HK-2 (cell line): ENCODE measurements at regions not wholly inside any gene's neighbourhood (a gene's known extent, or its start where the extent isn't known, plus 50 kb on each side); places are given as distances from the start of the nearest gene placed in this dataset.

Experiments used
- DNase-seq: peaks from one replicate; pipeline ENCODE4 v3.0.0-alpha.2; 2018; ENCODE audit not compliant: unreplicated experiment

DNA sequence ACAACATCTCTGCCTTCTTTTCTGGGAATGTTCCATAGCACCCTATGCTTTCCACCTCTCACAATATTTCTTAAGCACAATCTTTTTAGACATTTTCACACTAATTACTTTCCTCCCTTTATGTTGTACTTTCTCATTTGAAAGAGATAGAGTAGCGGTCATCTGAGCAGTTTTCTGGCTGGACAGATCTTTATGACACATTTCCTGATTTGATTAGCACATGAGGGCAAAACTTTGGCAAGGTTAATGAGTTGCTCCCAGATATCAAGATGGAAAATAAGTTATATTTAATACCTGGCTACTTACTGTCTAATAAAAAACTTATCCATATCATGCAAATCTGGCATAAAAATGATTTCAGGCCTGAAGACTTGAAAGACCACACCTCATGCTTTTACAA, 723.9 kb downstream of the SOCS6 start:
- DNase-seq, result no peak

DNA sequence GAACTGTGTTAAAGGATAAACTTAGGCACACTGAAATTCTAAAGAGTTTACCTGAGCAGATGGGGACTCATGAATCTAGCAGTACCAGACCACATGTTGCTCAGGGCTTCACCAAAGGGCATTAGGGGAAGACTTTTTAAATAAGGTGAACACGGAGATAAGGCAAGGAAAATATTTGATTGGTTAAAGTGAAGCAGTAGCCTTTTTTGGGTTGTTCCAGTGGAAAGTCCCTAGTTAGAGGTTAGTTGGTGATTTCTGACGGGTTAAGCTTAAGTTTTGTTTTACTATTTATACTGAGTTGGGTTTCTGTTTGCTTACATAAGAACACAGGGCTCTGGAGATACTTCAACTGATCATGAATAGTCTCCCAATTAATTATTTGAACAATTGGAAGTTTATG, 722.5 kb downstream of the SOCS6 start:
- DNase-seq, result no peak

DNA sequence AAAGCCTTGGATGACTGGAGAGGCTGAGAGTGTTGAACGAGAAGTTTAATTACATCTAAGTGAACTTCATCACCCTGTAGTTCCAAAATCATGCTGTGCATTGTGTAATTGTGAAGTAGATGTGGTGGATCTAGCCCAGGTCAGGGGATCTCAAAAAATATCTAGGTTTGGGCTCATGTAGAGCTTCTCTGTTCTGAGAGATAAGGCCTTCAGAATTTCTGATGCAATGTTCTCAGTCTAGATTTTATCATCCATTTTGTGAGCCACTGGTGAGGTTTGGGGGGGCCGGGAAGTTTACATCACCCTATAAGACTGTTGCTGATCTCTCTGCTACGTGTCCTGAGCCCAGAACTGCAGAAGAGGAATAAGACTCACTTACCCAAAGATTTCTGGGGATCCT, 719.4 kb downstream of the SOCS6 start:
- no peak for DNase-seq

DNA sequence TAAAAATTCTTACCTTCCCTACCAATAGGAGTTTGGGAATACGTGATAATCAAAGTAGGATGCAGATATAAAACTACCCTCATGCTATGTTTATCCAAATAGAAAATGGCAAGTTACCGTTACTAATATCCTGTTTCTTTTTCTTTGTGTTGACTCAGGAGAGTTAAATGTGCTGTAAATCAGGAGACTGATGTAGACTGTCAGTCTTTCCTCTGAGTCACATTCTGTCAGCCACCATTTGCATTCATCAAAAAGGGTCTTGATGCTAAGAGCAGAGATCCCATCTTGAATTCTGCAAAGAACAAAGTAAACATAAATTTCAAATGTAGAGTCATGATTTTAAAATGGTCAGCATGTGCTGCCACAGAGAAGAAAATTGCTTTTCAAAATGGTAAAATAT, 712.8 kb downstream of the SOCS6 start:
- DNase-seq, result no peak

DNA sequence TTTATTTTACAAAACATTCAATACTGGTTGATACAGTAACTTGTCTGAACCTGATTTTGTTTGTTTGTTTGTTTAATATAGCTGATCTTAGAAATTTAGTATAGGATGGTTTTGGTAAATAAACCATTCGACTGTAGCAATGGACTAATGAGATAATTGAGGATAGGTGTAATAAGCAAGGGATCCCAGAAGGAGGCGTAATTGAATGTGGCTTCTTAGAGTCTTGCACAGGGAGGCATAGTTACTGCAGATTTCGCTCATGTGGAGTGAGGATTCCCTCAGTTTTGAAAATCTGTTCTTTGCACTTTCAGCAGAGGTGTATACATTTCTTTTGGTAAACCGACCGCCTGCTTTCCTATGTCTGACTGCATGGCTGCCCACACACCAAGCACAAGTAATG, 709.6 kb downstream of the SOCS6 start:
- no peak for DNase-seq

DNA sequence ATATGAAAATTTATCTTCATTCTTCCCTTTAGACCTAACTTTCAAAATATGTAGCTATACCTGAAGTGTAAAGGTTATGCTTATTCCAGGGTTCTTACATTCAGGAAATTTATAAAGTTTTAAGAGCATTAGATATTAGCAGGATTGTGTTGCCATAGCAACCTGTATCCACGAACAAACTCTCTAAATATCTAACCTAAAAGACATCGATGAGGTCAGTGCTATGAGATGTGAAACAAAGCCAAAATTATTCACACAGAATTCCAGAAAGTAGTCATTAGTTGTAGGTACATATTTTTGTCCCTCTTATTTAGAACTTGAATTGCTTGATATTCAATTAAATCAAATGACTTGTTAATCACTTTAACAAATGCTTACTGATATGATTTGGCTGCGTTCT, 705.3 kb downstream of the SOCS6 start:
- no peak for DNase-seq

DNA sequence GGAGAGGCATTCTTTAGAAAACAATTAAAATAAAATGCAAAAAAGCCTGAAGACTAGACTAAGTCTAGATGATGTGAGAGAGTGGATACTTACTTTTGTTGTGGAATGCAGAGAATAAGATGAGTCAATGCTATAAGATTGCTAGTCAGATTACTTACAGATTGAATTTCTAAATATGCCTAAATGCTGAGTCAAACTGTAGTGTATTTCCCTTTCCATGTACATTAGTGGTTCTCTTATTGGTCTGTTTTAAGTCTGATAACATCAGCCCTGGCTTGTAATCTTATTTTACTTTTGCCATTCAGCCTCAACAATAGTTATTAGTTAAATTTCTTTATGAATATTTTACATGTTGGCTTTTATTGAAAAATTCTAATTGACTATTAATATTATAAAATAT, 702.7 kb downstream of the SOCS6 start:
- DNase-seq, result no peak

DNA sequence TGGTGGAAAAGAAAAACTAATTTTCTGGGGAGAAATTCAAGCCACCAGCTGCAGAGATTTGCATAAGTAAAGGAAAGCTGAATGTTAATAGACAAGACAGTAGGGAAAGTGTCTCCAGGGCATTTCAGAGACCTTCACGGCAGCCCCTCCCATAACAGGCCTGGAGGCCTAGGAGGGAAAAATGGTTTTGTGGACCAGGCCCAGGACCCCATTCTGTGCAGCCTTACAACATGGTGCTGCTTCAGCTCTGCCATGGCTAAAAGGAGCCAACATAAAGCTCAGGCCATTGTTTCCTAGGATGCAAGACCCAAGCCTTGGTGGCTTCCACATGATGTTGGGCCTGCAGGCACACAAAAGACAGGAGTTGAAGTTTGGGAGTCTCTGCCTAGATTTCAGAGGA, 697.1 kb downstream of the SOCS6 start:
- DNase-seq, result no peak

DNA sequence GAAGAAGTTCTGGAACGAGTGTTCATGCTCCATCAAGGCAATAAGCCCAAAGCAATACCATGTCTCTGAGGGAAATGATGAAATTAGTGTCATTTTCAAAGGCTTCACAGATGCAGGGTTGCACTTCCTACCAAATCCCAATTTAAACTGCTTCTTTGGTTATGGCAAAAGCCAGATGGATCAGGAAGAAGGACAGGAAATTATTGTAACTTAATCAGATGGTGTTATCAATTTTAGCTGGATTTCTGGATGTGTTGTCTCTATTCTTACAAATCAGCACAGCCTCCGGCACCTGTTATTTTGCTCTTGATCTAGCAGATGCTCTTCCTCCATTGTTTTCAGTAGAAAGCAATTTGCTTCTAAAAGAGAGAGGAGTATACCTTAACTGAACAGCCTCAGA, 693.4 kb downstream of the SOCS6 start:
- DNase-seq, result no peak

DNA sequence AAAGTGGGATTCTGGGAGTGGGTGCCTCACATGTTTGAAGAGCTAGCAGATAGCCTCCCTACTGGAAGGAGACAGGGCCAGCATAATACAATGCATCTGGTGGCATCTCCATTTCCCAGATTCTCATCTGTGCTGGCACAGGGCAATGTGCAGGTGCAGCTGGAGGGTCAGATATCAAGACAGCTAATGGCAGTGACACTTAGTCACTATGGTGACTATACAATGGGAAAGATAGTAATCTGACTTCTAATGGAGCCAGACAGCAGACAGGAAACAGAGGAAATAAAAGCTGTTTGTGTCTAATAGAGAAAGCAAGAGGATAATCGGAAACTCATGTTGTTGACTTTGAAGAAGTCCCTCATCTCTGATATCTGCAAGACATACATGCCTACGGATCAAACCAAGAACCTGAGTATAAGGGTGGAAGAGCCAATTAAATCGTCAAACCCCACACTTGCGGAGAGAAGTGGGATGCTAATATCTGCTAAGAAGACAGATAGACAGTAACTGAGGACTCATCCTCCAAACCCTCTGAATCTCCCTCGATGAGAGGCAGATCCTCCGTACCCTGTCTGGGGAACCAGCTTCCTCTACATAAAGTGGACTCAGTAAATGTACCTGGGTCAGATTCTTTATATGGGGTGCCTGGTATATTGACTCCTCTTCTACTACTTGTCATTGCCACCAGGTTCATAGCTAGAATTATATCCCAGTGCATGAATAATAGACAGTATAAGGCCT, 692.7 kb downstream of the SOCS6 start:
- no peak for DNase-seq

DNA sequence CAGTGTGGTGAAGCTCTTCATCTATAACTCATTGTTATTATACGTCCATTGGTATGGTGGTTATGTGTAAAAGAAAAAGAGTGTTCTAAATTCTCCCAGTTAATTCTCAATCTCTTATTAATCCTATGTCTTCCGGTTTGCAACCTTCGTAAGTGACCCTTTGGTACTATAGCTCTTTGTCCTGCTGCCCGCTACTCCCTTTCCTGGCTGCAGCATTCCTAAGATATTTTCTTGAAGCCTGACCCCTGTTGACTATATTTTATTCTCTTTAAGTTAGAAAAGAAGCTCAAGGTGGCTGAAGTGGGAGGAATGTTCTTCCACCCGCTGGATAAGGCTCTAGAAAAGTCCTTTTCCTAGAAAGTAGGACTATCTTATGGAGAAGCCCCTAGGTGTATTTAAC, 684.8 kb downstream of the SOCS6 start:
- DNase-seq, result no peak

DNA sequence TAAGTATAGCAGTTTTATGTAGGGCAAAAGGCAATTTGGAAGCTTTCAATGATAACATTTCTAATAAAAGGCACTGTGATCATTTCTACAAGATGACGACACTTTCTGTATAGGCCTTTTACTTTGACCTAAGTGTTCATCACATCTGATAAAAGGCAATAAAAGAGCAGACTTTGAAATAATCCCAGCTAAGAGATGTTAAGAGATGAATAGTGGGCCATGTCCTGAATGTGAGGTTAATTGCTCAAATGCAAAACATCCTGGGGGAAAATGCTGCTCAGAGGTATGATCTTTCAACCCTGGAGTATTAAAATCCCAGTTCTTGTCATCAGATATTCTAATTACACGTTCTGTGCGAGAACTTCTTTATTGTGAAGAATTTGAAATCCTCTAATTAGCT, 677.6 kb downstream of the SOCS6 start:
- DNase-seq, result no peak

DNA sequence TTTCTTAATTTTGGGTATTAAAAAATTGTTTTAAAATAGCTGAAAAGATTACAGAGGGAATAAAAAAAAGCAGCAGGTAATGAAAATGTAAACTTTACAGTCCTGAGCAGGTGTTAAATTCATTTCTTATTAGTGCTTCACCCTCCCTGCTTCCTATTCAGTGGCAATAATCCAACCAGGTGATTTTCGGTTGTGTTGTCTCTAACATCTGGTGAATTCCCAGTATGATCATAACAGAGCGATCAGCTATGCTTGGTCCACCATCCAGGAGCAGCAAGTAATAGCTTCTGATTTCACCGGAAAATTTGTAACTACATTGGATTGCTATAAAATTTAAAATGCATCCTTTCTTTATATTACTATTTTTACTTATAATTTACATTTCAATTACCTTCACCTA, 673.1 kb downstream of the SOCS6 start:
- no peak for DNase-seq

DNA sequence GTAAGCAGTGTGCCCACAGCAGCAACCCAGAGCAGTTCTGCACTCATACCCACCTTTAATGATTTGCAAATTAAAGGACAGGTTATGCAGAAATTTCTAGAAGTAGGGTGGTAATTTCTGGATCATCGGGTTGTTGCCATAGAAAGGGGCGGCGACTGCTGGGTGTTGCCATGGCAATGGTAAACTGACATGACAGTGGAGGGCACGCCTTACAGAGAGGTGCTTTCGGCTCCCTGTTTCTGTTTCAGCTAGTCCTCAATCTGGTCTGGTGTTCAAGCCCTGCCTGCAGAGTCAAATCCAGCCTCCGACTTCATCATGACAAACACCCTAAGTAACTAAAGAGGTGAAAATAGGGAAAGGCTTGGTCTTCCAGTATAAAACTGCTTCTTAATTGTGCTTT, 667.7 kb downstream of the SOCS6 start:
- DNase-seq, result no peak

DNA sequence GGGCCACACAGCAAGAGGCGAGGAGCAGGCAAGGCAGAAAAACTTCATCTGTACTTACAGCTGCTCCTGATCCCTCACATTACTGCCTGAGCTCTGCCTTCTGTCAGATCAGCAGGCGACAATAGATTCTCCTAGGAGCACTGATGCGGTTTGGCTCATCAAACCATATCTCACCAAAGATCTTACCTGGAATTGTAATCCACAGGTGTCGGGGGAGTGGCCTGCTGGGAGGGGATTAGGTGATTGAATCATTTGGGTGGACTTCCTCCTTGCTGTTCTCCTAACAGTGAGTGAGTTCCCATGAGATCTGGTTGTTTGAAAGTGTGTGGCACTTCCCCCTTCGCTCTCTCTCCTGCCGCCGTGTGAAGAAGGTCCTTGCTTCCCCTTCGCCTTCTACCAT, 647.3 kb downstream of the SOCS6 start:
- DNase-seq, result no peak

DNA sequence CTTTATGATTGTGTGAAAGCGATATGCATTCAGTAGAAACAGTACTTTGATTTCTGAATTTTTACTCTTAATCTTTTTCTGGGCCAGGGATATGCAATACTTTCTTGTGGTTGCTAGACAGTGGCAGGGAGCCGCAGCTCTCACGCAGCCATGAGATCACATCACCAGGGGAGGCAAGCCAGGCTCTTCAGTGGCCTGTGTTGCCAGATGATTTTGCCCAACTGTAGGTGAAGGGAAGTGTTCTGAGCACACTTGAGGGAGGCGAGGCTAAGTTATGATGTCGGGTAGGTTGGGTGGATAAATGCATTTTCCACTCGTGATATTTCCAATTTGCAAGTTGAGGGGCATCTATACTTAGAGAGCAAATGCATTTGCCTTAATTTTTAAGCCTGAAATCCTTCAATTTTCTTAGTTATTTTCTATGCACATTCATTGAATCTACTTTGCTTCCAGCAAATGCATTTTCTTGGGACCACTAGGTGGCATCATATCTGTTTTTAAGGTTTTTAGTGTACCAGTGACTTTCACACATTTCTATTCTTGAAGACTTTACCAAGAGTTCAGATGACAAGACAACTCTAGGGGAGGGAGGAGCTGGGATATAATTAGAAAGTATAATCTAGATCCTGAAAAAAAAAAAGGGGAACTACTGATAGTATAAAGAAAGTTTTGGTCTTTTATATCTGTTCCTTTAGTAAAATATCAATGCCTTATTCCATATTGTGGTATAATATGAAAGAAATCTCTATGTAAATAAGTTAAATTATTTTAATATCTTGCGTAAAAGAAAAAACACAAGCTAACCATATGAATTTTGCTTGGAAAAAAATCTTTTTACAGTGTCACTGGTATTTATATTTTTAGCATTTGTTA, 643.3 kb downstream of the SOCS6 start:
- no peak for DNase-seq

DNA sequence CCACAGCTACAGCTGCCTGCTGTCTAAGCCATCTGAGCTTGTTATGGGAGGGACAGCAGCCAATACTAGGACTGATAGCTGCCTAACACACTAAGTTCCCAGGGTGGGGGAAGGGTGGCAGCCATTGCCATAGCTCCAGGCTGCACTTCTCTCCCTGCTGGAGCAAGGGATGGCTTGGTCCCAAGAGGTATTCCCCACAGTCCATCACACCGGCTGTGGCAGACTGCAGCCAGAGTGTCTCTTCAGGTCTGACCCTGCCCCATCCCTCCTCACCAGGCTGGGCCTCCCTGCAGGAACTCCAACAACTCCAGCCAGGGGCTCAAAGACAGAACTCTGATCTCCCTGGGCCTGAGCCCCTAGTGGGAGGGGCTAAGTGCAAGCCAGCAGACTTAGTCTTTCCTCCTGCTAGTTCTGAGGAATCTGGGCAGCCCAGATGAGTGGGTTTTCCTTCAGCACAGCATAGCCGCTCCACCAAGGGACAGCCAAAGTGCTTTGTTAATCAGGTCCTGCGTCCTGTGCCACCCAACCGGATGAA, 632.1 kb downstream of the SOCS6 start:
- DNase-seq, result no peak

DNA sequence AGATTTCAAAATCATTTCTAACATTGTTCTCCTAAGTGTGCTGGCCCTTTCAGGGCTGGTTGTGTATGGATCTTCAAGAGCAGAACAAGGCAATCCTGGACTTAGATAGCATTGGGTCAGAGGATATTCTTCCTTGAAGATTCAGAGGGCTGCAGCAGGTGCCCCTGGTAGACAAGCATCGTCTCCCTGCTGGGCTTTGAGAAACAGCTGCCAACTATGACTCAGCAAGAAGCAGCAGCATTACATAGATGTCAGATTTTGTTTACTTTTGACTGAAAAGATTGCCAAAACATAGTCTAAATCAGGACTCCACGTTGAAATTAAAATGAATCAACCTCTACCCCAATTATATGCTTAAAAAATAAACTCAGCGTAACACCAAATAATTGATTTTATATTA, 618.8 kb downstream of the SOCS6 start:
- no peak for DNase-seq

DNA sequence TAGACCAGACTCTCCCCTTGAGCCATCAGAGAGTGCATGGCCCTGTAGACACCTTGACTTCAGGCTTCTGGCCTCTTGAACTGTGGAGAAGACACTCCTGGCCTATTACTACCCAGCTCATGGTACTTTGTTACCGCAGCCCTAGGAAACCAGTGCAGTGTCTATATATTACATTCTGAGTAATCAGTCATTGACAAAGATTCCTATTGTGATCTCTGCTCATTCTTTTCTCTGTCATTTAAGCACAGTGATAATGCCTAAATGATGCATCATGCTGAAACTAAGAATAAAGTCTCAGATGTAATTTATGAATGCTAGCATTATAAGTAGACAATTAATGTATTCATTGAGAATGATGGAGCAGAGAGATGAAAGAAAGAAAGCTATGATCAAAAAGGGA, 603.5 kb downstream of the SOCS6 start:
- DNase-seq, result no peak

DNA sequence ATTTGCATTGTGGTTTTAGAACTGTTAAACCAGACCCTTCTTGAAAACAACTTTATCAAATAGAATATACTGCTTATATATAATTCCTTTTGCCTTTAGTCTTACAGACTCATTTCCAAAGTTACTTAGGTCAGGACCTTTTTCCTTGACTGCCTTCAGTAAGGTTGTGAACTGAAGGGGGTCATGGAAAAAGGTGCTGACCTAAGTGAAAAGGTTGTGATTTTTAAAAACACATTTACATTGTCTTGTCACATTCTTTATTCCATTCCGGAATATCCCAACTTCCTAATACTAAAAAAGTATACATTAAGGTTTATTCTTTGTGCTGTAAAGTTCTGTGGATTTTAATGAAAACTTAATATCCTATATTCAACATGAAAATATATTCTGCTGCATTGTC, 581.4 kb downstream of the SOCS6 start:
- no peak for DNase-seq

DNA sequence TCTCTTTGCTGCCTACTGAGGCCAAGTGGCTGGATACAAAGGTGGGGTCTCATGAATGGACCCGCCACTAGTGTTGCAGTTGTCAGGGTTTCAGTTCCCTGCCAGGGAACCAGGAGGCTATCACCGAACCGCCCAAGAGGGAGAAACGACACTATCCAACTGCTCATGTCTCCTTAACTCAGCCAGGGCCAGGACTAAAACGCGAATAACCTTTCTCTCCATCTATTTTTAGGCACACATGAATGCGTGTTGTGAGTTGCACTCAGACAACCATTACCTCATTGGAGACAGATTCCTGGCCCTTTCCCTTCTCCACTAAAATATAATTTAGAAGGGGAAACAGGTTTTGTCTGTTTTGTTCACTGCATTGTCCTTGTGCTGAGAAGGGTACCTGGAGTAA, 559.5 kb downstream of the SOCS6 start:
- DNase-seq, result no peak

DNA sequence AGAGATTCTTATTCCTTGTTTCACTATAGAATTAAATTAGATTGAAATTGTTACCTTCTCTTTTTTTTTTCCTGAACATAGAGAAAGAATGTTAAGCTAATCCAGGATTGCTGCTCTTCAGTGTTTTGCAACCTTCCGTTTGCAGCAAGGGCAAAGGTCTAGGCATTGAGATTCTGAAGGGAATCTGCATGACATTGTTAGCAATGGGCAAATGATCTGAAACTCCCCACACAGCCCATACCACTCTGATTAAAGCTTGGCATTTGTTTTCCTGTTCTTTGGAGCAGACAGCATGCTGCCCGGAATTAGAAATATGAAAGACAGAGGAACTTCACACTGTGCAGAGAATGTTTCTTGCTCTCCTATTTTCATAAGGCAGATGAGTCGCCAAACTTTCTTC, 551.8 kb downstream of the SOCS6 start:
- no peak for DNase-seq

DNA sequence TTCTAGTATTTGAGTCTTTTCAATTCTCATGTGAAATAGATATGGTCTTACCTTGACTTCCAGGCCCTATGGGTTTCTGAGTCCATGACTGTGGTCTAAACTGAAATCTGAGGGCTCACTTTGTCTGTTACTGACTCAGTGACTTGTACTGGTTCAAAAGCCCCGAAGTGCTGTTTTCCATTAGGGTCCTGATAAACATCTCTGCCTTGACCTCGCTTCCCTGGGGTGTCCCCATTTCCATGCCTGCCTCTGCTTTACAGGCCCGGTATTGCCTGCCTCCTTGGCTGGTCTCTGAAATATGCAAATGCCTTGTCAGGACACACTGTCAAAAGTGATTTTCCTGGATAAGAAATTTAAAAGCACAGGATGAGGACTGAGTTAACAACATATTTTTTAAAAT, 538.8 kb downstream of the SOCS6 start:
- DNase-seq, result no peak
